Stomach (tissue), 4 donors: ENCODE measurements at regions not wholly inside any gene's neighbourhood (a gene's known extent, or its start where the extent isn't known, plus 50 kb on each side); places are given as distances from the start of the nearest gene placed in this dataset.

ENCODE experiments used
- CTCF ChIP-seq, 7 experiments: fragments of 450-650 bp in 4 of 7; fragments of 200-600 bp in 3 of 7; sonication (generic) in 3 of 7; IDR thresholded peaks; one replicate each; pipeline ENCODE4 v1.5.1; 2016 to 2019; ENCODE audit warnings: antibody characterized with exemption in 7 of 7, control low read depth in 2 of 7, mild to moderate bottlenecking in 1 of 7
- POLR2A ChIP-seq, 4 donors: fragments of 450-650 bp; IDR thresholded peaks; one replicate each; pipeline ENCODE4 v1.6.1; 2016; ENCODE audit warnings: antibody characterized with exemption in 4 of 4, control low read depth in 2 of 4, mild to moderate bottlenecking in 1 of 4, moderate library complexity in 1 of 4
- POLR2AphosphoS5 ChIP-seq, 3 donors: sonication (generic); formaldehyde crosslinking; IDR thresholded peaks; one replicate each; pipeline ENCODE4 v1.6.1; 2016; ENCODE audit warnings: antibody characterized with exemption in 3 of 3

GRCh38 chr6:159422041-159422984 is 253.1 kb downstream of the FNDC1 start:
- TF ChIP-seq POLR2AphosphoS5 (IDR thresholded peaks at IDR 0.05) (no peak), CTCF (IDR thresholded peaks at IDR 0.05) (no peak), POLR2A (IDR thresholded peaks at IDR 0.05) (no peak)
